SU-DHL-6 (cell line): ENCODE measurements at regions not wholly inside any gene's neighbourhood (a gene's known extent, or its start where the extent isn't known, plus 50 kb on each side); places are given as distances from the start of the nearest gene placed in this dataset.
"Not testable (repeated sequence)": the region's sequence is repeated elsewhere in the genome, so short reads cannot be mapped to it uniquely, and the experiment has no call there.

Source experiments
- EZH2phosphoT487 ChIP-seq: fragments of 200-600 bp; sonication (generic), shearing (Covaris generic); conservative IDR thresholded peaks from 2 replicates; pipeline ENCODE4 v1.6.1; 2018; ENCODE audit warnings: mild to moderate bottlenecking, antibody characterized with exemption, low read length, moderate library complexity, mixed read lengths
- TF ChIP-seq, protein P1 (sequence below): fragments of 200-600 bp; sonication (generic); IDR thresholded peaks from one replicate; pipeline ENCODE4 v1.5.1; 2017; ENCODE audit warnings: antibody characterized with exemption, mild to moderate bottlenecking, low read length, moderate library complexity; ENCODE audit not compliant: insufficient read depth, poor library complexity, severe bottlenecking

DNA sequence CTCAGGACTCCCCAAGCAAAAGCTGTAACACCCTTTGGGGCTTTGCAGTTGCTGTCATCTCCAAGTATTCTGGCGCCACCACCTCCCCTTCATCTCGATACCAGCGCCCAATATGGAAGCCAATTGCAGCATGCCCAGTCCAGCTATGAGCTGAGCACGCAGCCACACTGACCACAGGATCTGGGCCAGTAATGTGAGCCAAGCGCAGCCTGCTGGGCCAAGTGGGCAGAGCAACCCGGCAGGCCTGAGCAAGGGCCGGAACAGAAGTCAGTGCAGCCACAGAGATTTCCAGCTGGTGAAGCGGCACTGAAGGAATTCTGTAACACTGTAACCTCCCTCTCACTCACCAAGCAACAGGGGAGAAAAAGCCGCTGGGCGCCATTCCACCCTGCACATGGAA is 268.6 kb downstream of the SPATA31A1 start:
- TF ChIP-seq, protein P1, sequence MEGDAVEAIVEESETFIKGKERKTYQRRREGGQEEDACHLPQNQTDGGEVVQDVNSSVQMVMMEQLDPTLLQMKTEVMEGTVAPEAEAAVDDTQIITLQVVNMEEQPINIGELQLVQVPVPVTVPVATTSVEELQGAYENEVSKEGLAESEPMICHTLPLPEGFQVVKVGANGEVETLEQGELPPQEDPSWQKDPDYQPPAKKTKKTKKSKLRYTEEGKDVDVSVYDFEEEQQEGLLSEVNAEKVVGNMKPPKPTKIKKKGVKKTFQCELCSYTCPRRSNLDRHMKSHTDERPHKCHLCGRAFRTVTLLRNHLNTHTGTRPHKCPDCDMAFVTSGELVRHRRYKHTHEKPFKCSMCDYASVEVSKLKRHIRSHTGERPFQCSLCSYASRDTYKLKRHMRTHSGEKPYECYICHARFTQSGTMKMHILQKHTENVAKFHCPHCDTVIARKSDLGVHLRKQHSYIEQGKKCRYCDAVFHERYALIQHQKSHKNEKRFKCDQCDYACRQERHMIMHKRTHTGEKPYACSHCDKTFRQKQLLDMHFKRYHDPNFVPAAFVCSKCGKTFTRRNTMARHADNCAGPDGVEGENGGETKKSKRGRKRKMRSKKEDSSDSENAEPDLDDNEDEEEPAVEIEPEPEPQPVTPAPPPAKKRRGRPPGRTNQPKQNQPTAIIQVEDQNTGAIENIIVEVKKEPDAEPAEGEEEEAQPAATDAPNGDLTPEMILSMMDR, result not testable (repeated sequence)
- not testable (repeated sequence) for TF ChIP-seq EZH2phosphoT487
